MCF 10A (cell line): ENCODE measurements at regions not wholly inside any gene's neighbourhood (a gene's known extent, or its start where the extent isn't known, plus 50 kb on each side); places are given as distances from the start of the nearest gene placed in this dataset.

Experiments used
- BruUV-seq: library from RNA; stranded (reverse); fragments of 400-500 nt; replicated peaks from 2 replicates; lab custom pipeline; 2021; lab: Mats Ljungman, UMichigan
- CTCF ChIA-PET: fragments of 300-600 bp; sonication (Branson Sonifier 250); formaldehyde crosslinking; extraction: SDS; loops from one replicate; lab custom pipeline; 2021; ENCODE audit warnings: antibody characterized with exemption, inconsistent platforms; lab: Yijun Ruan, JAX
- POLR2A ChIA-PET: fragments of 300-600, 350-650 bp; sonication (Branson Sonifier 250); formaldehyde crosslinking; extraction: SDS; loops from one replicate; lab custom pipeline; 2020; ENCODE audit warnings: antibody characterized with exemption, inconsistent platforms; lab: Yijun Ruan, JAX
- DNase-seq: peaks from one replicate; pipeline ENCODE4 v3.0.0-alpha.2; 2018; ENCODE audit not compliant: unreplicated experiment
- H3K27ac Mint-ChIP-seq: one replicate; pipeline ENCODE4 v1.8.0; 2022; ENCODE audit warnings: mild to moderate bottlenecking, low read depth, mixed read lengths; ENCODE audit not compliant: unreplicated experiment
- H3K27me3 Mint-ChIP-seq: one replicate; pipeline ENCODE4 v1.8.0; 2022; ENCODE audit warnings: mixed read lengths; ENCODE audit not compliant: insufficient read depth, unreplicated experiment
- H3K36me3 Mint-ChIP-seq: one replicate; pipeline ENCODE4 v1.8.0; 2022; ENCODE audit warnings: mild to moderate bottlenecking, moderate library complexity, mixed read lengths; ENCODE audit not compliant: insufficient read depth, unreplicated experiment
- H3K4me1 Mint-ChIP-seq: one replicate; pipeline ENCODE4 v1.8.0; 2022; ENCODE audit warnings: mixed read lengths; ENCODE audit not compliant: insufficient read depth, unreplicated experiment
- H3K4me3 Mint-ChIP-seq: one replicate; pipeline ENCODE4 v1.8.0; 2022; ENCODE audit warnings: mild to moderate bottlenecking, moderate library complexity, mixed read lengths; ENCODE audit not compliant: unreplicated experiment
- H3K9me3 Mint-ChIP-seq: one replicate; pipeline ENCODE4 v1.8.0; 2022; ENCODE audit warnings: mixed read lengths; ENCODE audit not compliant: unreplicated experiment
- intact Hi-C: fragments of 100-400 bp; cut with micrococcal nuclease; formaldehyde crosslinking; loops from 2 replicates; pipeline ENCODE4 v1.14.1; 2022
- TF ChIP-seq, protein P1 (sequence below): fragments of 200-600 bp; IDR thresholded peaks from one replicate; pipeline ENCODE4 v1.8.0; 2022; ENCODE audit warnings: antibody characterized with exemption, mild to moderate bottlenecking; ENCODE audit not compliant: unreplicated experiment

DNA sequence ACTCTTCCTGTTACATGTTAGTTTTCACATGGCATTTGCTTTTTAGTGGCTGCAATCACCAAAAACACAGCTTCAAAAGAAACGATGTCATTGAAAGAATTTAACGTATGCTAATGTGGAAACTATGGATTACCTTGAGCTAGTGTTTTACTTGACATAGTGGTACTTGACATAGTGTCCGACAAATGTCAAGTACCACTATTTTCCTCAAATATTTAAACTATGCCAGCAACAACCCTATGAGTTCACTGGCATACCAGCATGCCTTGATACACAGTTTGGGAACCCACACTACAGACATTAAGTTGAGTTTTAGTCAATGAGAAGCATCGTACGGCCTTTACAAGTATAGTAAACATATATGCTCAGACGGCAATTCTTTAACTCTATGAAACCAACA, 560.3 kb downstream of the GALC start:
- TF ChIP-seq, protein P1, sequence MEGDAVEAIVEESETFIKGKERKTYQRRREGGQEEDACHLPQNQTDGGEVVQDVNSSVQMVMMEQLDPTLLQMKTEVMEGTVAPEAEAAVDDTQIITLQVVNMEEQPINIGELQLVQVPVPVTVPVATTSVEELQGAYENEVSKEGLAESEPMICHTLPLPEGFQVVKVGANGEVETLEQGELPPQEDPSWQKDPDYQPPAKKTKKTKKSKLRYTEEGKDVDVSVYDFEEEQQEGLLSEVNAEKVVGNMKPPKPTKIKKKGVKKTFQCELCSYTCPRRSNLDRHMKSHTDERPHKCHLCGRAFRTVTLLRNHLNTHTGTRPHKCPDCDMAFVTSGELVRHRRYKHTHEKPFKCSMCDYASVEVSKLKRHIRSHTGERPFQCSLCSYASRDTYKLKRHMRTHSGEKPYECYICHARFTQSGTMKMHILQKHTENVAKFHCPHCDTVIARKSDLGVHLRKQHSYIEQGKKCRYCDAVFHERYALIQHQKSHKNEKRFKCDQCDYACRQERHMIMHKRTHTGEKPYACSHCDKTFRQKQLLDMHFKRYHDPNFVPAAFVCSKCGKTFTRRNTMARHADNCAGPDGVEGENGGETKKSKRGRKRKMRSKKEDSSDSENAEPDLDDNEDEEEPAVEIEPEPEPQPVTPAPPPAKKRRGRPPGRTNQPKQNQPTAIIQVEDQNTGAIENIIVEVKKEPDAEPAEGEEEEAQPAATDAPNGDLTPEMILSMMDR, result no peak
- BruUV-seq, result no TSS peak
- no peaks in the 10 kb centered on the region for H3K36me3 Mint-ChIP-seq
- ChIA-PET CTCF (no interaction called here), POLR2A (interaction anchor here (1.1 kb wide), 1 partner anchor 10 kb away, joined by 7 read pairs; no protein-coding TSS in a partner anchor)
- H3K4me3 Mint-ChIP-seq, result no peak overlapping the region
- no peak for DNase-seq
- H3K27ac Mint-ChIP-seq, result no peak overlapping the region
- H3K9me3 Mint-ChIP-seq, result no peaks in the 10 kb centered on the region
- peaks cover 12% of the 10 kb centered on the region for H3K4me1 Mint-ChIP-seq
- no peaks in the 10 kb centered on the region for H3K27me3 Mint-ChIP-seq
- intact Hi-C loops, result no loop called here

DNA sequence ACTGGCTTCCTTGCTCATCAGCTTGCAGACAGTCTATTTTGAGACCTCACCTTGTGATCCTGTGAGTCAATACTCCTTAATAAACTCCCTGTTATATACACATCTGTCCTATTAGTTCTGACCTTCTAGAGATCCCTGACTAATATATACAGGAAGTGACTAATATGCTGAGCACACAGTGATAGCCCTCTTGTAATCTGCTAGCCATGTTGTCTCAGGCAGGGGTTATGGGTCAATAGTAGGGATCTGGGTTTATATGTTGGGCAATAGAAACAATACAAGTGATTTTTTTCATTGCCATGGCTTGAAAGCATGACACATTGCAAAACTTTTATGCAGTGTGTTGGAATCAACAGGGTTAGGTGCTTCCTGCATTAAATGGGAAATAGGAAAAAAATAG, 562.2 kb downstream of the GALC start:
- Mint-ChIP-seq H3K9me3 (no peaks in the 10 kb centered on the region), H3K27me3 (no peaks in the 10 kb centered on the region), H3K4me3 (no peak overlapping the region), H3K36me3 (no peaks in the 10 kb centered on the region), H3K4me1 (peaks cover 12% of the 10 kb centered on the region), H3K27ac (peak overlapping the region; percentile 61)
- ChIA-PET CTCF (interaction anchor here (0.7 to 0.8 kb wide), 2 partner anchors 349 to 380 kb away, joined by 3 read pairs; no protein-coding TSS in a partner anchor), POLR2A (interaction anchor here (0.9 to 1.5 kb wide), 4 partner anchors 10 to 486 kb away, joined by 3 to 4 read pairs (median 3); no protein-coding TSS in a partner anchor)
- no TSS peak for BruUV-seq
- peak; percentile 75 for DNase-seq
- intact Hi-C loops, result no loop called here
- TF ChIP-seq, protein P1, result no peak

DNA sequence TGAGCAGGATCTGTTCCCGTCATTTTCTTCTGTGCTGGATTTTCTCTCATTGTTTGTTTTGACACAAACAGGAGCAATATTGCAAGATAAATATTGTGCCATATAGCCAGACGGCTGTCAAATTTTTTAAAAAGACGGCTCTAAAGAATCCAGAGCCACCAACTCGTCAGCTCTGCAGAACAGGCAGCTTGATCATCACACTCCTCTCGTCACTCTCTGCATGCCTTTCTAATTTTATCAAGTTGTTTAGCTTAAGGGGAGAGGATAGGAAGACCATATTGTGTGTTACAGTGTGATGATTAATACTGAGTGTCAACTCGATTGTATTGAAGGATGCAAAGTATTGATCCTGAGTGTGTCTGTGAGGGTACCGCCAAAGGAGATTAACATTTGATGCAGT, 562.8 kb downstream of the GALC start:
- Mint-ChIP-seq H3K27me3 (no peaks in the 10 kb centered on the region), H3K36me3 (no peaks in the 10 kb centered on the region), H3K4me3 (no peak overlapping the region), H3K9me3 (peaks cover 3% of the 10 kb centered on the region), H3K4me1 (peaks cover 12% of the 10 kb centered on the region), H3K27ac (peak overlapping the region; percentile 61)
- no TSS peak for BruUV-seq
- POLR2A ChIA-PET, result interaction anchor here (1.2 to 1.5 kb wide), 2 partner anchors 11 to 22 kb away, joined by 3 to 4 read pairs; no protein-coding TSS in a partner anchor
- CTCF ChIA-PET, result interaction anchor here (0.7 to 0.8 kb wide), 2 partner anchors 349 to 379 kb away, joined by 3 read pairs; no protein-coding TSS in a partner anchor
- DNase-seq, result no peak
- TF ChIP-seq, protein P1, result no peak
- intact Hi-C loops, result no loop called here

GRCh38 chr14:87419925-87420324, 573.1 kb downstream of the GALC start:
- no peak overlapping the region for H3K27ac Mint-ChIP-seq
- TF ChIP-seq, protein P1, result no peak
- H3K9me3 Mint-ChIP-seq, result peaks cover 1% of the 10 kb centered on the region
- H3K4me1 Mint-ChIP-seq, result no peaks in the 10 kb centered on the region
- ChIA-PET CTCF (no interaction called here), POLR2A (interaction anchor here (0.6 kb wide), 1 partner anchor 1948 kb away, joined by 3 read pairs; no protein-coding TSS in a partner anchor)
- no peaks in the 10 kb centered on the region for H3K36me3 Mint-ChIP-seq
- no peak for DNase-seq
- H3K4me3 Mint-ChIP-seq, result no peak overlapping the region
- BruUV-seq, result no TSS peak
- intact Hi-C loops, result no loop called here
- H3K27me3 Mint-ChIP-seq, result no peaks in the 10 kb centered on the region
